CD14-positive monocyte (primary cell): ENCODE measurements at regions not wholly inside any gene's neighbourhood (a gene's known extent, or its start where the extent isn't known, plus 50 kb on each side); places are given as distances from the start of the nearest gene placed in this dataset.

ENCODE experiments used
- DNase-seq, 3 donors: peaks; one replicate each; pipeline ENCODE4 v3.0.0-alpha.2; 2011 to 2022
- H2AFZ ChIP-seq: 2 replicates; pipeline ENCODE4 v1.6.0; 2012; ENCODE audit warnings: mild to moderate bottlenecking, low read depth, low read length, inconsistent platforms; ENCODE audit not compliant: insufficient read depth, poor library complexity, severe bottlenecking
- H3K27ac ChIP-seq, 2 donors: 1 replicate in 1 of 2; 2 replicates in 1 of 2; pipeline ENCODE4 v1.5.1; 2012 to 2013; ENCODE audit warnings: low read length in 2 of 2, control low read depth in 1 of 2, inconsistent platforms in 1 of 2, low read depth in 1 of 2, mild to moderate bottlenecking in 1 of 2
- H3K27me3 ChIP-seq, 2 donors: one replicate each; pipeline versions ENCODE4 v1.6.0 to v1.6.1; 2011 to 2013; ENCODE audit warnings: low read length in 2 of 2; ENCODE audit not compliant: control insufficient read depth in 2 of 2, insufficient read depth in 2 of 2
- H3K36me3 ChIP-seq, 2 donors: replicated peaks in 1 of 2; 1 replicate in 1 of 2; 2 replicates in 1 of 2; pipeline versions ENCODE4 v1.5.1 to v1.6.1; 2012 to 2013; ENCODE audit warnings: low read length in 2 of 2, control low read depth in 1 of 2, inconsistent platforms in 1 of 2, mild to moderate bottlenecking in 1 of 2; ENCODE audit not compliant: insufficient read depth in 2 of 2, control insufficient read depth in 1 of 2
- H3K4me1 ChIP-seq, 2 donors: 1 replicate in 1 of 2; 2 replicates in 1 of 2; pipeline versions ENCODE4 v1.5.1 to v1.6.1; 2012 to 2013; ENCODE audit warnings: low read length in 2 of 2, control low read depth in 1 of 2, inconsistent platforms in 1 of 2, mild to moderate bottlenecking in 1 of 2, moderate library complexity in 1 of 2; ENCODE audit not compliant: insufficient read depth in 2 of 2, control insufficient read depth in 1 of 2
- H3K4me2 ChIP-seq: replicated peaks from 2 replicates; pipeline ENCODE3; 2012; ENCODE audit warnings: low read length, moderate library complexity, mild to moderate bottlenecking; ENCODE audit not compliant: poor library complexity, severe bottlenecking; ENCODE audit errors: extremely low read depth
- H3K4me3 ChIP-seq, 3 experiments: fragments of 200-600 bp in 1 of 3; sonication (generic) in 1 of 3; replicated peaks in 1 of 3; 1 replicate in 2 of 3; 2 replicates in 1 of 3; pipeline ENCODE4 v1.5.1; 2011 to 2013; ENCODE audit warnings: low read length in 3 of 3, mild to moderate bottlenecking in 3 of 3, control low read depth in 2 of 3, low read depth in 2 of 3, inconsistent platforms in 1 of 3, moderate library complexity in 1 of 3
- H3K79me2 ChIP-seq: 2 replicates; pipeline ENCODE4 v1.6.0; 2012; ENCODE audit warnings: mild to moderate bottlenecking, control low read depth, inconsistent platforms, low read length, moderate library complexity; ENCODE audit not compliant: insufficient read depth
- H3K9ac ChIP-seq: 2 replicates; pipeline ENCODE4 v1.6.0; 2017; ENCODE audit warnings: low read length, mild to moderate bottlenecking; ENCODE audit not compliant: insufficient read depth, poor library complexity, severe bottlenecking
- H3K9me3 ChIP-seq, 2 donors: replicated peaks in 1 of 2; 1 replicate in 1 of 2; 2 replicates in 1 of 2; pipeline versions ENCODE4 v1.5.1 to v1.6.1; 2012 to 2013; ENCODE audit warnings: low read length in 2 of 2, control low read depth in 1 of 2; ENCODE audit not compliant: control insufficient read depth in 1 of 2, insufficient read depth in 1 of 2
- H4K20me1 ChIP-seq: 2 replicates; pipeline ENCODE4 v1.6.0; 2012; ENCODE audit warnings: mild to moderate bottlenecking, low read length, control low read depth, moderate library complexity; ENCODE audit not compliant: insufficient read depth
- H3K27ac Mint-ChIP-seq, 7 donors: one replicate each; pipeline ENCODE4 v1.8.0; 2020; ENCODE audit warnings: mild to moderate bottlenecking in 7 of 7, mixed read lengths in 7 of 7, moderate library complexity in 6 of 7, inconsistent platforms in 2 of 7
- H3K27me3 Mint-ChIP-seq, 3 donors: one replicate each; pipeline ENCODE4 v1.8.0; 2021 to 2022; ENCODE audit warnings: low read depth in 3 of 3, mild to moderate bottlenecking in 3 of 3, mixed read lengths in 3 of 3, moderate library complexity in 3 of 3, inconsistent platforms in 1 of 3
- H3K36me3 Mint-ChIP-seq, 2 donors: one replicate each; pipeline ENCODE4 v1.8.0; 2020; ENCODE audit warnings: mixed read lengths in 2 of 2, inconsistent platforms in 1 of 2, mild to moderate bottlenecking in 1 of 2
- H3K4me1 Mint-ChIP-seq: one replicate; pipeline ENCODE4 v1.8.0; 2020; ENCODE audit warnings: mild to moderate bottlenecking, mixed read lengths
- H3K4me3 Mint-ChIP-seq, 2 donors: one replicate each; pipeline ENCODE4 v1.8.0; 2020; ENCODE audit warnings: mild to moderate bottlenecking in 2 of 2, mixed read lengths in 2 of 2, moderate library complexity in 1 of 2
- H3K9me3 Mint-ChIP-seq, 7 donors: one replicate each; pipeline ENCODE4 v1.8.0; 2020 to 2022; ENCODE audit warnings: mixed read lengths in 7 of 7, mild to moderate bottlenecking in 6 of 7, moderate library complexity in 6 of 7, inconsistent platforms in 2 of 7
- CTCF ChIP-seq: fragments of 200-600 bp; IDR thresholded peaks from one replicate; pipeline ENCODE4 v1.8.0; 2022; ENCODE audit warnings: antibody characterized with exemption, mild to moderate bottlenecking
- WGBS: methylation state at CpG from one replicate; pipeline ENCODE4 v1.1.5; 2013; ENCODE audit warnings: missing lambda C conversion rate; ENCODE audit not compliant: insufficient coverage; 5-methylcytosine and 5-hydroxymethylcytosine counted together
- intact Hi-C, 2 donors: fragments of 100-400 bp; cut with micrococcal nuclease; formaldehyde crosslinking; loops; one replicate each; pipeline versions ENCODE4 v1.15.0 to v1.15.1; 2023

- no peaks in the 10 kb centered on the region for H3K4me1 Mint-ChIP-seq
- Histone ChIP-seq H3K4me3 (no peak overlapping the region), H3K4me2 (no peak overlapping the region), H3K36me3 (no peaks in the 10 kb centered on the region), H4K20me1 (no peaks in the 10 kb centered on the region), H3K79me2 (no peaks in the 10 kb centered on the region), H3K27ac (no peak overlapping the region), H3K9ac (no peak overlapping the region), H3K9me3 (no peaks in the 10 kb centered on the region), H3K27me3 (no peaks in the 10 kb centered on the region), H2AFZ (no peak overlapping the region), H3K4me1 (no peaks in the 10 kb centered on the region)
- 90% methylated on average over 2 of the region's 2 CpGs for WGBS
- H3K36me3 Mint-ChIP-seq: no peaks in the 10 kb centered on the region
- no peak overlapping the region for H3K27ac Mint-ChIP-seq
- TF ChIP-seq CTCF: no peak
- DNase-seq: no peak
- no peak overlapping the region for H3K4me3 Mint-ChIP-seq
- H3K9me3 Mint-ChIP-seq: peaks cover 0 to 7% (median 4%) of the 10 kb centered on the region in 7 donors
- H3K27me3 Mint-ChIP-seq: peaks cover 0 to 4% (median 0%) of the 10 kb centered on the region in 3 donors
- intact Hi-C loops: no loop called here
These were observed 109.6 kb upstream of the HIVEP1 start for GRCh38 chr6:11902527-11902926.

DNA sequence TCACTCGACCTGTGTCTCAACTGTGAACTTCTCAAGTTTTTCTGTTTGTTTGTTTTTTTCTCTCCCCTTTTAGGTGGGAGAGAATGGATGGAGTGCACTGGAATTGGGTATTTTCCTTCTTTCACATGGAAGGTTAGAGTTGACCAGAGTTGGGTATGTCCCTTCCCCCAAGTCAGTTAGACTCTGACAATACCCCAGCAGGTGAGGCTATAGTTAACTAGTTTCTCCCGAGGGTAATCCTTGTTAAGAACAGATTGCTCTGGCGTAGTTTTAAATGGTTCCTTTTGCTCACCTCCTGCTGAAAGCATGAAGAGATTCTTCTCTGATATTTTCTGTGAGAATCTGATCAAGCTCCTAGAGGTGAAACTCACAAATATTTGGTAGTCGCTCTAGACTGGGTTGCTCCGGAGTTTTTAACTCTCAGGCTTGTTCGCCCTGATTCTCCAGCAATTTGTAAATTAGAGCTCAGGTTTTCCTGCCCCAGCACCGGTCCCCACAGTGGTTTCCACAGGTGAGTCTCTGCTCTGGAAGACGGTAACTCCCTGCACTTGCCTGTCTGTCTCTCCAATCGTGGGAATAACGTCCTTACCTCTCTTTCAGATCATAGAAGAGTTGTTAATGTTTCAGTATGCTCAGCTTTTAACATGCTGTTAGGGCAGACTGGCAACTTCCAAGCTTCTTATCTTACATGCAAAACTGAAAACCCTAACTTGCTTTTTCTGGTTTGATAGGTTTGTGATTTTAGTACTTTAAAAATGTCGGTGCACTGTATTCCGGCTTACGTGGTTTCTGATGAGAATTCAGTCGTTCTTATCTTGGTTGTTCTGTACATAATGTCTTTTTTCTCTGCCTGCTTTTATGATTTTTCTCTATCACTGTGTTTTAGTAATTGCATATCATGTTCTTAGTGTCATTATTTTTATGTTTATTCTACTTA is 111.2 kb upstream of the HIVEP1 start:
- Mint-ChIP-seq H3K27me3 (peaks cover 0 to 4% (median 0%) of the 10 kb centered on the region in 3 donors), H3K9me3 (peaks cover 0 to 9% (median 2%) of the 10 kb centered on the region in 7 donors), H3K4me1 (no peaks in the 10 kb centered on the region), H3K36me3 (no peaks in the 10 kb centered on the region), H3K27ac (no peak overlapping the region), H3K4me3 (no peak overlapping the region)
- Histone ChIP-seq H3K36me3 (no peaks in the 10 kb centered on the region), H3K9me3 (no peaks in the 10 kb centered on the region), H3K4me1 (no peaks in the 10 kb centered on the region), H4K20me1 (no peaks in the 10 kb centered on the region), H3K4me2 (no peak overlapping the region), H3K9ac (no peak overlapping the region), H2AFZ (peak overlapping the region; percentile 36), H3K79me2 (no peaks in the 10 kb centered on the region), H3K27me3 (no peaks in the 10 kb centered on the region), H3K4me3 (no peak overlapping the region), H3K27ac (no peak overlapping the region)
- no peak for DNase-seq
- intact Hi-C loops: no loop called here
- WGBS: 92% methylated on average over 6 of the region's 14 CpGs
- TF ChIP-seq CTCF: no peak
